Mammary epithelial cell (primary cell): ENCODE measurements at regions not wholly inside any gene's neighbourhood (a gene's known extent, or its start where the extent isn't known, plus 50 kb on each side); places are given as distances from the start of the nearest gene placed in this dataset.
"Not testable (repeated sequence)": the region's sequence is repeated elsewhere in the genome, so short reads cannot be mapped to it uniquely, and the experiment has no call there.

Source experiments
- CTCF ChIP-seq, 2 donors: IDR thresholded peaks in 1 of 2; conservative IDR thresholded peaks in 1 of 2; 2 replicates each; pipeline ENCODE4 v1.5.1; 2011 to 2012; ENCODE audit warnings: inconsistent platforms in 2 of 2, low read length in 2 of 2, mild to moderate bottlenecking in 2 of 2, control low read depth in 1 of 2, low read depth in 1 of 2; ENCODE audit not compliant: insufficient read depth in 1 of 2; ENCODE audit errors: extremely low read depth in 1 of 2
- EZH2 ChIP-seq: IDR thresholded peaks from 2 replicates; pipeline ENCODE4 v1.6.1; 2012; ENCODE audit warnings: low read length, inconsistent platforms, borderline replicate concordance

DNA sequence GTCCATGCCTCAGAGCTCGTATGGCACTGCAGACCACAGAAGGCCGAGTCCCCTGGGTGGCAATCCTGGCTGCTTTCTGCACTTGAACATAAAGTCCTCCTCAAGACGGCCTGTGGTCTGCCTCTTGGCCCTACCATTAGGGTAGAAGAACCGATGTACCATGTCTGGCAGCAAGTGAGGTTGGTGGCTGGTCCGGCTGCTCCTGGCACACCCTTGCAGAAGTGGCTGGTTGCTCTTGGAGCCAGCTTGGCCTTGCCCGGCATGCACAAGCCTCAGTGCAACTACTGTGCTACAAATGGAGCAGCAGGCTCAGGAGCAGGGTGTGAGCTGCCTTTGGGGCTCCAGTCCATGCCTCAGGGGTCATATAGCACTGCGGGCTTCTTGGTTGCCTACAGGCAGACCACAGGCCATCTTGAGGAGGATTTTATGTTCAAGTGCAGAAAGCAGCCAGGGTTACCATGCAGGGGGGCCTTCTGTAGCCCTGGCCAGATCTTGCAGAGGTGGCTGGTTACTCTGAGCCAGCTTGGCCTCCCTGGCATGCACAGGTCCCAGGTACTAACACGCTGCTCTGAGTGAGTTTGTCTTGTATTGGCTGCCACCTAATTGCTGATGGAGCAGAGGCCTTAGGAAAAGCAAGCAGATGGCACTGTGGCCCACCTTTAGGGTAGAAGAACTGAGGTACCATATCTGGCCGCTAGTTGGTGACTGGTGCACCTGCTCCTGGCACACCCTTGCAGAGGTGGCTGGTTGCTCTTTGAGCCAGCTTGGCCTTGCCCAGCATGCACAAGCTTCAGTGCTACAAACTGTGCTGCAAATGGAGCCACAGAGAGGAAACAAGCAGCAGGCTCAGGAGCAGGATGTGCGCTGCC lies 106.4 kb downstream of the CCDC74A start:
- TF ChIP-seq CTCF (conservative IDR thresholded peaks at IDR 0.05 in 1 of 2, IDR thresholded peaks at IDR 0.05 in 1 of 2; ENCODE audit: extremely low read depth in 1 of 2, insufficient read depth in 1 of 2, low read depth in 1 of 2, low read length in 2 of 2); EZH2: not testable (repeated sequence)
